Tibial nerve (tissue), 3 donors: ENCODE measurements at regions not wholly inside any gene's neighbourhood (a gene's known extent, or its start where the extent isn't known, plus 50 kb on each side); places are given as distances from the start of the nearest gene placed in this dataset.

Experiments
- CTCF ChIP-seq, 5 experiments: fragments of 200-600 bp in 3 of 5; fragments of 450-650 bp in 2 of 5; sonication (generic) in 3 of 5; IDR thresholded peaks; one replicate each; pipeline ENCODE4 v1.5.1; 2016 to 2019; ENCODE audit warnings: antibody characterized with exemption in 5 of 5, mild to moderate bottlenecking in 3 of 5, moderate library complexity in 2 of 5
- POLR2A ChIP-seq, 2 donors: fragments of 450-650 bp; IDR thresholded peaks; one replicate each; pipeline ENCODE4 v1.6.1; 2017; ENCODE audit warnings: antibody characterized with exemption in 2 of 2, mild to moderate bottlenecking in 2 of 2, moderate library complexity in 2 of 2

GRCh38 chr3:82100378-82100777 is 338.9 kb upstream of the GBE1 start:
- TF ChIP-seq CTCF (IDR thresholded peaks at IDR 0.05) (no peak), POLR2A (IDR thresholded peaks at IDR 0.05) (no peak)
